HepG2 (cell line): ENCODE measurements at regions not wholly inside any gene's neighbourhood (a gene's known extent, or its start where the extent isn't known, plus 50 kb on each side); places are given as distances from the start of the nearest gene placed in this dataset.

Experiments
- CTCF ChIP-seq: sonication (generic); formaldehyde crosslinking; IDR thresholded peaks from 2 replicates; pipeline ENCODE4 v1.5.0; 2020; ENCODE audit warnings: mild to moderate bottlenecking, missing genetic modification reagents, moderate library complexity
- EEA1 ChIP-seq: sonication (generic); formaldehyde crosslinking; IDR thresholded peaks from 2 replicates; pipeline ENCODE4 v1.5.1; 2020; ENCODE audit warnings: mild to moderate bottlenecking, missing genetic modification reagents, borderline replicate concordance
- POLR2A ChIP-seq, 2 experiments: IDR thresholded peaks; 2 replicates each; pipeline ENCODE4 v1.6.1; 2011; ENCODE audit warnings: low read depth in 2 of 2, low read length in 2 of 2, mild to moderate bottlenecking in 1 of 2, moderate library complexity in 1 of 2; ENCODE audit not compliant: insufficient read depth in 1 of 2
- RXRA ChIP-seq: sonication (generic); formaldehyde crosslinking; IDR thresholded peaks from 2 replicates; pipeline ENCODE4 v1.5.1; 2020; ENCODE audit warnings: missing genetic modification reagents
- SETDB1 ChIP-seq: sonication (generic); formaldehyde crosslinking; IDR thresholded peaks from 2 replicates; pipeline ENCODE4 v1.5.1; 2020; ENCODE audit warnings: missing genetic modification reagents, mild to moderate bottlenecking, borderline replicate concordance
- ZBTB8A ChIP-seq: sonication (generic); formaldehyde crosslinking; IDR thresholded peaks from 2 replicates; pipeline ENCODE4 v1.4.0; 2020; ENCODE audit warnings: mild to moderate bottlenecking, low read depth, missing genetic modification reagents, borderline replicate concordance
- ZFP91 ChIP-seq: sonication (generic); formaldehyde crosslinking; IDR thresholded peaks from 2 replicates; pipeline ENCODE4 v1.9.0; 2022; ENCODE audit warnings: missing genetic modification reagents, mild to moderate bottlenecking, borderline replicate concordance
- ZNF329 ChIP-seq: sonication (generic); formaldehyde crosslinking; IDR thresholded peaks from 2 replicates; pipeline ENCODE4 v1.9.0; 2021; ENCODE audit warnings: low read depth, mild to moderate bottlenecking, missing genetic modification reagents

GRCh38 chr14:82451675-82452074, 918.0 kb upstream of the SEL1L start:
- TF ChIP-seq POLR2A (IDR thresholded peaks at IDR 0.05; ENCODE audit: insufficient read depth in 1 of 2, low read depth in 2 of 2, low read length in 2 of 2): no peak
- no peak for TF ChIP-seq SETDB1 (CRISPR knock-in tag)
- TF ChIP-seq CTCF (CRISPR knock-in tag): no peak
- no peak for TF ChIP-seq RXRA (CRISPR knock-in tag)
- TF ChIP-seq ZBTB8A (CRISPR knock-in tag): no peak
- no peak for TF ChIP-seq EEA1 (CRISPR knock-in tag)
- TF ChIP-seq ZNF329 (CRISPR knock-in tag): no peak
- no peak for TF ChIP-seq ZFP91 (CRISPR knock-in tag)
